Nephron (organoid): ENCODE measurements at regions not wholly inside any gene's neighbourhood (a gene's known extent, or its start where the extent isn't known, plus 50 kb on each side); places are given as distances from the start of the nearest gene placed in this dataset.
"Not testable (repeated sequence)": the region's sequence is repeated elsewhere in the genome, so short reads cannot be mapped to it uniquely, and the experiment has no call there.

ENCODE experiments used
- H3K27ac Mint-ChIP-seq, 3 experiments: 2 replicates each; pipeline ENCODE4 v1.8.0; 2020; ENCODE audit warnings: mixed read lengths in 3 of 3, mild to moderate bottlenecking in 2 of 3, moderate library complexity in 1 of 3
- H3K27me3 Mint-ChIP-seq: 2 replicates; pipeline ENCODE4 v1.8.0; 2021; ENCODE audit warnings: low read depth, mild to moderate bottlenecking, moderate library complexity, mixed read lengths
- H3K36me3 Mint-ChIP-seq: 2 replicates; pipeline ENCODE4 v1.8.0; 2020; ENCODE audit warnings: low read depth, mixed read lengths
- H3K4me1 Mint-ChIP-seq: 2 replicates; pipeline ENCODE4 v1.8.0; 2020; ENCODE audit warnings: mixed read lengths
- H3K4me3 Mint-ChIP-seq, 3 experiments: 2 replicates each; pipeline ENCODE4 v1.8.0; 2020; ENCODE audit warnings: mild to moderate bottlenecking in 3 of 3, mixed read lengths in 3 of 3, moderate library complexity in 2 of 3
- H3K9me3 Mint-ChIP-seq: 2 replicates; pipeline ENCODE4 v1.8.0; 2020; ENCODE audit warnings: mixed read lengths
- CTCF ChIP-seq, 3 experiments: fragments of 200-600 bp; sonication (generic); IDR thresholded peaks; one replicate each; pipeline ENCODE4 v1.5.0; 2021; ENCODE audit warnings: antibody characterized with exemption in 3 of 3; ENCODE audit not compliant: unreplicated experiment in 3 of 3

GRCh38 chr6:128580224-128581110 is 60.1 kb upstream of the PTPRK start:
- H3K27me3 Mint-ChIP-seq, result no peaks in the 10 kb centered on the region
- H3K36me3 Mint-ChIP-seq, result no peaks in the 10 kb centered on the region
- H3K27ac Mint-ChIP-seq, result no peak overlapping the region
- no peak overlapping the region for H3K4me3 Mint-ChIP-seq
- no peaks in the 10 kb centered on the region for H3K9me3 Mint-ChIP-seq
- H3K4me1 Mint-ChIP-seq, result no peaks in the 10 kb centered on the region
- TF ChIP-seq CTCF (IDR thresholded peaks at IDR 0.05; ENCODE audit: unreplicated experiment in 3 of 3), result no peak

GRCh38 chr6:128575254-128575653 is 54.9 kb upstream of the PTPRK start:
- not testable (repeated sequence) for H3K36me3 Mint-ChIP-seq, H3K27me3 Mint-ChIP-seq, H3K4me3 Mint-ChIP-seq, H3K27ac Mint-ChIP-seq, H3K9me3 Mint-ChIP-seq, H3K4me1 Mint-ChIP-seq

- Mint-ChIP-seq H3K9me3 (no peaks in the 10 kb centered on the region), H3K36me3 (no peaks in the 10 kb centered on the region), H3K4me3 (no peak overlapping the region), H3K4me1 (peaks cover 11% of the 10 kb centered on the region), H3K27ac (no peak overlapping the region), H3K27me3 (no peaks in the 10 kb centered on the region)
- TF ChIP-seq CTCF (IDR thresholded peaks at IDR 0.05; ENCODE audit: unreplicated experiment in 3 of 3), result no peak
Observed at GRCh38 chr6:128574402-128574801, 54.0 kb upstream of the PTPRK start.

GRCh38 chr6:128573036-128573435 is 52.6 kb upstream of the PTPRK start:
- Mint-ChIP-seq H3K9me3 (no peaks in the 10 kb centered on the region), H3K36me3 (no peaks in the 10 kb centered on the region), H3K4me1 (peaks cover 12% of the 10 kb centered on the region), H3K27ac (no peak overlapping the region), H3K4me3 (no peak overlapping the region), H3K27me3 (no peaks in the 10 kb centered on the region)
- TF ChIP-seq CTCF (IDR thresholded peaks at IDR 0.05; ENCODE audit: unreplicated experiment in 3 of 3), result no peak

GRCh38 chr6:128572294-128572693 is 51.9 kb upstream of the PTPRK start:
- peaks cover 12% of the 10 kb centered on the region for H3K4me1 Mint-ChIP-seq
- TF ChIP-seq CTCF (IDR thresholded peaks at IDR 0.05; ENCODE audit: unreplicated experiment in 3 of 3), result no peak
- no peaks in the 10 kb centered on the region for H3K36me3 Mint-ChIP-seq
- H3K9me3 Mint-ChIP-seq, result no peaks in the 10 kb centered on the region
- H3K27me3 Mint-ChIP-seq, result no peaks in the 10 kb centered on the region
- H3K4me3 Mint-ChIP-seq, result no peak overlapping the region
- no peak overlapping the region for H3K27ac Mint-ChIP-seq

- Mint-ChIP-seq H3K4me1 (peaks cover 12% of the 10 kb centered on the region), H3K27me3 (no peaks in the 10 kb centered on the region), H3K27ac (no peak overlapping the region), H3K4me3 (no peak overlapping the region), H3K36me3 (no peaks in the 10 kb centered on the region), H3K9me3 (no peaks in the 10 kb centered on the region)
- no peak for TF ChIP-seq CTCF (IDR thresholded peaks at IDR 0.05; ENCODE audit: unreplicated experiment in 3 of 3)
Observed at GRCh38 chr6:128570680-128571063, 50.3 kb upstream of the PTPRK start.
